GM23248 (cell line): ENCODE measurements at regions not wholly inside any gene's neighbourhood (a gene's known extent, or its start where the extent isn't known, plus 50 kb on each side); places are given as distances from the start of the nearest gene placed in this dataset.

Source experiments
- EZH2 ChIP-seq: fragments of 200-600 bp; sonication (generic); IDR thresholded peaks from 2 replicates; pipeline ENCODE4 v1.6.1; 2018; ENCODE audit warnings: antibody characterized with exemption, mild to moderate bottlenecking; ENCODE audit not compliant: insufficient read depth, poor library complexity, severe bottlenecking
- EZH2phosphoT487 ChIP-seq: fragments of 200-600 bp; sonication (generic); IDR thresholded peaks from 2 replicates; pipeline ENCODE4 v1.6.1; 2018; ENCODE audit warnings: antibody characterized with exemption, moderate library complexity, mild to moderate bottlenecking, low read depth; ENCODE audit not compliant: insufficient read depth

GRCh38 chr11:45723397-45723796 is 58.0 kb upstream of the CHST1 start:
- TF ChIP-seq EZH2 (no peak), EZH2phosphoT487 (no peak)
